GM12864 (cell line): ENCODE measurements at regions not wholly inside any gene's neighbourhood (a gene's known extent, or its start where the extent isn't known, plus 50 kb on each side); places are given as distances from the start of the nearest gene placed in this dataset.
"Not testable (repeated sequence)": the region's sequence is repeated elsewhere in the genome, so short reads cannot be mapped to it uniquely, and the experiment has no call there.

Experiments
- DNase-seq: peaks from one replicate; pipeline ENCODE4 v3.0.0-alpha.2; 2011; ENCODE audit warnings: low read depth
- H3K4me3 ChIP-seq: 2 replicates; pipeline ENCODE4 v1.5.1; 2011; ENCODE audit warnings: mild to moderate bottlenecking, low read depth, low read length, control low read depth
- TF ChIP-seq, protein P1 (sequence below): IDR thresholded peaks from 2 replicates; pipeline ENCODE4 v1.5.1; 2011; ENCODE audit warnings: low read depth, mild to moderate bottlenecking, moderate library complexity, low read length, control low read depth, inconsistent platforms; ENCODE audit errors: missing control alignments

DNA sequence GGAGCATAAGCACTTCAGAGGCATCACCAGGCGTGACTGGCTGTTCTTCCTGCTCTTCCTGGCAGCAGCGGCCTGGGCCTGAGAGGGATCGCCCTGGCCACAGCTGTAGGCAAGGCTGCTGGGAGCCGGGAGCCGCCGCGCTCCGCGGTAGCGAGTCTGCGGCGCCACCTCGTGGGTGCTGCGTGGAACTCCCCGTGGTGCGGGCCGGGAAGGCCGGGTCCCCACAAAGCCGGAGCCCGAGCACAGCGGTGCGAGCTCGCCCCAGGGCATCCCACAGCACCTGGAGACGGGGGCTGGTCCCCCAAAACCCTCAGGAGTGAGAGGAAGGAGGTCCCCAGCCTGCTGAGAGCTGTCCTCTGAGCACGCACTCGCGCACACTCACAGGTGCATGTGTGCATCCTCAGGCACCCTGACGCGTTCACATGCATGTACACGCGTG, 1546.5 kb downstream of the RPIA start:
- not testable (repeated sequence) for DNase-seq

DNA sequence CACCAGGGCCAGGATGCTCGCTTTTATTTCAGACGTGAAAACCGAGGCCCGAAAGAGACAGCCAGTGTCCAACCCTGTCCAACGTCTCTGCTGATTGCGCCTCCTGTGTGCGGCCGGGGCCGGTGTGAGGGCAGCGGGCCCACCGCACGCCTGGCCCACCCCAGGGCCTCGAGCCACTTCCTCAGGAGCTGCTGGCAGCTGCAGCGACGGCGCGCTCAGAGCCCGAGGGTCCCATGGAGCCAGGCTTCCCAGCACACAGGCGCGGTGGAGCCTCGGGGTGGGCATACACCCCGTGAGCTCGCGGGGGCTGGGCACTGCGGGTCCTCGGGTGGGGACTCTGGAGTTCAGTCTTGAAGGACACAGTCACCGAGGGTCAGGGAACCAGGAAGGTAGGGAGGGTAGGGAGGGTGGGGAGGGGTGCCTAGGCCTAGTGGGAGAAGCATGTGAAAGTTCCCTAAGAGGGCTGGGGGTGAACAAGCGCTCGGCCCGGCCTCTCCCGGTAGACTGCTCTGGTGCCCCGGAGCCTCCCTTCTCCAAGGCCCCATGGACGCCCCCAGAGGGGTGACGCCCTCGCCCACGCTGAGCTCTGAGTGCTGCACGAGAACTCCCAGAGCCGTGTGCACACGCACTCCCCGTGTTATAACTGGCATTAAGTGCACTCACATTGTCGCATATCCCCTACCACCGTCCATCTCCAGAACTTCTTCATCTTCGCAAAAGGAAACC, 1547.2 kb downstream of the RPIA start:
- not testable (repeated sequence) for DNase-seq

More for the DNA sequence above, 1546.5 kb downstream of the RPIA start:
- not testable (repeated sequence) for H3K4me3 ChIP-seq
- TF ChIP-seq, protein P1, sequence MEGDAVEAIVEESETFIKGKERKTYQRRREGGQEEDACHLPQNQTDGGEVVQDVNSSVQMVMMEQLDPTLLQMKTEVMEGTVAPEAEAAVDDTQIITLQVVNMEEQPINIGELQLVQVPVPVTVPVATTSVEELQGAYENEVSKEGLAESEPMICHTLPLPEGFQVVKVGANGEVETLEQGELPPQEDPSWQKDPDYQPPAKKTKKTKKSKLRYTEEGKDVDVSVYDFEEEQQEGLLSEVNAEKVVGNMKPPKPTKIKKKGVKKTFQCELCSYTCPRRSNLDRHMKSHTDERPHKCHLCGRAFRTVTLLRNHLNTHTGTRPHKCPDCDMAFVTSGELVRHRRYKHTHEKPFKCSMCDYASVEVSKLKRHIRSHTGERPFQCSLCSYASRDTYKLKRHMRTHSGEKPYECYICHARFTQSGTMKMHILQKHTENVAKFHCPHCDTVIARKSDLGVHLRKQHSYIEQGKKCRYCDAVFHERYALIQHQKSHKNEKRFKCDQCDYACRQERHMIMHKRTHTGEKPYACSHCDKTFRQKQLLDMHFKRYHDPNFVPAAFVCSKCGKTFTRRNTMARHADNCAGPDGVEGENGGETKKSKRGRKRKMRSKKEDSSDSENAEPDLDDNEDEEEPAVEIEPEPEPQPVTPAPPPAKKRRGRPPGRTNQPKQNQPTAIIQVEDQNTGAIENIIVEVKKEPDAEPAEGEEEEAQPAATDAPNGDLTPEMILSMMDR = peak; percentile 41

DNA sequence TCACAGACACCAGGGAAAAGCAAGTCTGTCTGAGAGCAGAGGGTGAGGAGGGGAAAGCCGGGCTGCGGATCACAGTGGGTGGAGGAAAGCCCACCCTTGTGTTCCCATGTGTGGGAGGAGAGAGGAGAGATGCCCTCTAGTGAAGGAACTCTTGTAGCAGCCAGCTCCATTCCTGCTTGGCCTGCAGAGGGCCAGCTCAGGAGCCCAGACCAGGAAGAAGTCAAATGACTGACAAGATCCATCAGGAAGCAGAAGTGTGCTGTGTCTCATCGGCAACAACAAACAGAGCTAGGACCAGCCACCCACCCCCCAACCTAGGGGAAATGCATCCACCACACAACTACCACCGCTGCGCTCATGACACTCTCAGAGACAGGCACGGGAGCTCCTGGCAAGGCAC, 1548.3 kb downstream of the RPIA start:
- not testable (repeated sequence) for H3K4me3 ChIP-seq, DNase-seq

More for the DNA sequence above, 1547.2 kb downstream of the RPIA start:
- not testable (repeated sequence) for H3K4me3 ChIP-seq

DNA sequence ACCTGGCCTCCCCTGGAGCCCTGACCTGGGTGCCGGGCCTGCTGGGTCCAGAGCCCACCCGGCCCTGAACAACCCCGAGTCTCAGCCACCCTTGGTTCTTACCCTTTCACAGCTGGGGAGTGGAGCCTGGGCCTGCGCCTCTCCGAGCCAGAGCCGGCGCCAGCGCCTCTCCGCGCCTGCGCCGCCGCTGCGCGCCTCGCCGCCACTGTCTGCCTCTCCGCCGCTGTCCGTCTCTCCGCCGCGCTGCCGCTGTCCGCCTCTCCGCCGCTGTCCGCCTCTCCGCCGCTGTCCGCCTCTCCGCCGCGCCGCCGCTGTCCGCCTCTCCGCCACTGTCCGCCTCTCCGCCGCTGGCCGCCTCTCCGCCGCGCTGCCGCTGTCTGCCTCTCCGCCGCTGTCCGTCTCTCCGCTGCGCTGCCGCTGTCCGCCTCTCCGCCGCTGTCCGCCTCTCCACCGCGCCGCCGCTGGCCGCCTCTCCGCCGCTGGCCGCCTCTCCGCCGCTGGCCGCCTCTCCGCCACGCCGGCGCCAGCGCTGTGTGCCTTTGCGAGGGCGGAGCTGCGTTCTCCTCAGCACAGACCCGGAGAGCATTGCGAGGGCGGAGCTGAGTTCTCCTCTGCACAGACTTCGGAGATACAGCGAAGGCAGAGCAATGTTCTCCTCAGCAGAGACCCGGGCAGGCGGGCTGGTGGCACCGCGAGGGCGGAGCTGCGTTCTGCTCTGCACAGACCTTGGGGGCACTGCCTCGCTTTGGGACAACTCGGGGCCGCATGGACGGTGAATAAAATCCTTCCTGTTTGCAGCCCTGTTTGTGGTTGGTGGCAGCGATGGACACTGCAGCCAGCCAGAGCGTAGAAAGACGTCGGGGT, 1553.7 kb downstream of the RPIA start:
- not testable (repeated sequence) for H3K4me3 ChIP-seq

DNA sequence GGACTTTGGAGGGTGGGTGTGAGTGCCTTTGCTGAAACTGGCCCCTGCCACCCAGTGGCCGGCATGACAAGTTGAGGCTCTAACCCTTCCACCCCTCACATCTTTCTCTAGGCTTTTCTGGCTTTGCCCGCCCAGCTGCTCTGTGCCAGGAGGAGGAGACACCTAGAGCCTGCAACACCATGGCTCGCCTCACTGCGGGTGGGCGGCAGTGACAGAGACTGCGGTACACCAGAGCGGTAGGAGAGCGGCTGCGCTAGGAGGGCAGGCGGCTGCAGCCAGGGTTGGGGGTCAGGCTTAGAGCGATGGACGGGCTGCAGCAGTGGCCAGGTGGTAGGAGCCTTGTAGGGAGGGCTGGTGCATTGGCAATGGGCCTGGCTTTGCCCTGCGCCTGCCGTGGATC, 1556.9 kb downstream of the RPIA start:
- not testable (repeated sequence) for DNase-seq, H3K4me3 ChIP-seq

More for the DNA sequence above, 1553.7 kb downstream of the RPIA start:
- not testable (repeated sequence) for DNase-seq

DNA sequence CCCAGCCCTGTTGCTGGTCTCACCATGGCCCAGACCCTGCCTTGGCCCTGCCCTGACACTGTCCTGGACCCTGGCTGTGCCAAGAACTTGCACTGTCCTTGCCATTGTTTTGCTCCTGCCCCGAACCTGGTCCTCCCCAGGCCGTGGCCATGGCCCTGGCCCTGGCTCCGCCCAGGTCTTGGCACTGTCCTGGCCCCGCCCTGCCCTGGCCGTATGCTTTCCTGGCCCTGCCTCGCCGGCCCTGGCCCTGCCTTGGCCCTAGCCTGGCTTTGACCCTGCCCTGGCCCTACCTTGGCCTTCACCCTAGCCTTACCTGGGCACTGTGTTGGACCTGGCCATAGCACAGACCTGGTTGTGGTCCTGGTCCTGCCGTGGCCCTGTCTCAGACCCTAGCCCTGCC, 1558.9 kb downstream of the RPIA start:
- DNase-seq, H3K4me3 ChIP-seq: not testable (repeated sequence)

DNA sequence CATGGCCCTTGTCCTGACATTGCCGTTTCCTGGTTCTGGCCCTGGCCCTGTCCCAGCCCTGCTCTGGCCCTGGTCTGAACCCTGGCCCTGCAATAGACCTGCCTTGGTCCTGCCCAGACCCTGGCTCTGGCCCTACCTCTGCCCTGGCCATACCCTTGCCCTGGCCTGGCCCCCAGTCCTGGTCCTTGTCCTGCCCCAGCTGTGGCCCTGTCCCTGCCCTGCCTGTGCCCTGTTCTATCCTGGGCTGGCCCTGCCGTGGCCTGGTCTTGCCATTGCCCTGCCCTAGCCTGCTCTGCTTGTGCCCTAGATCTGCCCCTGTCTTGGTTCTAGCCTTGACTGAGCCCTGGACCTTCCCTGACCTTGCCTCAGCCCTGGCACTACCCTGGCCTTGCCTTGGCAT, 1560.1 kb downstream of the RPIA start:
- not testable (repeated sequence) for DNase-seq, H3K4me3 ChIP-seq

DNA sequence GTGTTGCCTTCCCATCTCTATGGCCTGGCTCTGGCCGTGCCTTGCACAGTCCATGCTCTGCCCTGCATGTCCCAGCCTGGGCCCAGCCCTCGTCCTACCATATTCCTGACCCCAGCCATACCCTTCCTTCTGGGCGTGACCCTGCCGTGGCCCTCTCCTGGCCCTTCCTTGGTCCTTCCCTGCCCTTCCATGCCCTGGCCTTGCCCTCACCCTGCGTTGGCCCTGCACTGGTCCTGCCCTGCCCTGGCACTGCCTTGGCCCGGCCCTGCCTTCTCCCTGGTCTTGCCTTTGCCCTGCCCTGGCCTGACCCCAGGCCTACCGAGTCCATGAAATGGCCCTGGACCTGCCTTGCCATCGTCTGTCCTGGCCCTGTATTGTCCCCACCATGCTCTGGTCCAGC, 1561.8 kb downstream of the RPIA start:
- not testable (repeated sequence) for H3K4me3 ChIP-seq, DNase-seq

DNA sequence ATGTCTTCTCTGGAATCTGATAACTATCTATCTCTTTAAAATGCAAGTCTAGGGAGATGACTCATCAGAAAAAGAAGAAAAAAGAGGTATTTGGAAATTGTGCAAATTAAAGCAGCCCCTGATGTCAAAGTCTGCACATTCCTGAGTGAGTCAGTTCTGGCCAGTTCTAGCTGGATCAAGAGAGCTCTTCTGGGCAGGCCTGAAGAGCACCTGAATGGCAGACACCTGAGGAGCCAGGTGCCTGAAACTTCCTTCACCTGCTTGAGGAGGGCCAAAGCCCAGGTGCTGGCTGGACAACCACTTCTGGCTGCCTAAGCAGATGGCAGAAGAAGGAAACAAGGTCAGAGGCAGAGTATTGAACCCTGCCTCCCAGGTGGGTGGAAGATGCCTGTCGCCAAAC, 1575.4 kb downstream of the RPIA start:
- not testable (repeated sequence) for H3K4me3 ChIP-seq, DNase-seq

DNA sequence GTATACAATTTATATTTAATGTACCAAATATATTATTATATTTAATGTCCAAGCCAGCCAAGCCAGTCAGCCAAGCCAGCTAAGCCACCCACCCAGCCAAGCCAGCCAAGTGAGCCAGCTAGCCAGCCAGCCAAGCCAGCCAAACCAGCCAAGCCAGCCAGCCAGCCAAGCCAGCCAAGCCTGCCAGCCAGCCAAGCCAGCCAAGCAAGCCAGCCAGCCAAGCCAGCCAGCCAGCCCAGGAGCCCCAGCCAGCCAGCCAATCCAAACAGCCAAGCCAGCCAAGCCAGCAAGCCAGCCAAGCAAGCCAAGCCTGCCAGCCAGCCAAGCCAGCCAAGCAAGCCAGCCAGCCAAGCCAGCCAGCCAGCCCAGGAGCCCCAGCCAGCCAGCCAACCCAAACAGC, 1596.3 kb downstream of the RPIA start:
- DNase-seq, H3K4me3 ChIP-seq: not testable (repeated sequence)

DNA sequence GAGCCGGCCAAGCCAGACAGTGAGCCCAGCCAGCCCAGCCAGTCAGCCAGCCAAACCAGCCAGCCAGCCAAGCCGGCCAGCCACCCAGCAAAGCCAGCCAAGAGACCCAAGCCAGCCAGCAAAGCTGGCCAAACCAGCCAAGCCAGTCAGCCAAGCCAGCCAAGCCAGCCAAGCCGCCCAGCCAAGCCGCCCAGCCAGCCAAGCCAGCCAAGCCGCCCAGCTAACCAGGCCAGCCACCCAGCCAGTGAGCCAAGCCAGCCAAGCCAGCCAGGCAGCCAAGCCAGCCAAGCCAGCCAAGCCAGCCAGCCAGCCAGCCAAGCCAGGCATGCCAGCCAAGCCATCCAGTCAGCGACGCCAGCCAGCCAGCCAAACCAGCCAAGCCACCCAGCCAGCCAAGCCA, 1596.9 kb downstream of the RPIA start:
- DNase-seq, H3K4me3 ChIP-seq: not testable (repeated sequence)

DNA sequence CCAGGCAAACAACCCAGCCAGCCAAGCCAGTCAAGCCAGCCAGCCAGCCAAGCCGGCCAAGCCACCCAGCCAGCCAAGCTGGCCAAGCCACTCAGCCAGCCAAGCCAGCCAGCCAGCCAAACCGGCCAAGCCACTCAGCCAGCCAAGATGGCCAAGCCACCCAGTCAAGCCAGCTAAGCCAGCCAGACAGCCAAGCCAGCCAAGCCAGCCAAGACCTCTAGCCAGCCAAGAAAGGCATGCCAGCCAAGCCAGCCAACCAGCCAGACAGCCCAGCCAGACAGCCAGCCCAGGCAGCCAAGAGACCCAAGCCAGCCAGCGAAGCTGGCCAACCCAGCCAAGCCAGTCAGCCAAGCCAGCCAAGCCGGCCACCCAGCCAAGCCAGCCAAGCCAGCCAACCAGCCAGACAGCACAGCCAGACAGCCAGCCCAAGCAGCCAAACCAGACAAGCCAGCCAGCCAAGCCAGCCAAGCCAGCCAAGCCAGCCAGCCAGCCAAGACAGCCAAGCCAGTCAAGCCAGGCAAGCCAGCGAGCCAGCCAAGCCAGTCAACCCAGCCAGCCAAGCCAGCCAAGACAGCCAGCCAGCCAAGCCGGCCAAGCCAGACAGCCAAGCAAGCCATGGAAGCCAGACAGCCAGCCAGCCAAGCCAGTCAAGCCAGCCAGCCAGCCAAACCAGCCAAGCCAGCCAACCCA, 1598.0 kb downstream of the RPIA start:
- not testable (repeated sequence) for H3K4me3 ChIP-seq, DNase-seq

DNA sequence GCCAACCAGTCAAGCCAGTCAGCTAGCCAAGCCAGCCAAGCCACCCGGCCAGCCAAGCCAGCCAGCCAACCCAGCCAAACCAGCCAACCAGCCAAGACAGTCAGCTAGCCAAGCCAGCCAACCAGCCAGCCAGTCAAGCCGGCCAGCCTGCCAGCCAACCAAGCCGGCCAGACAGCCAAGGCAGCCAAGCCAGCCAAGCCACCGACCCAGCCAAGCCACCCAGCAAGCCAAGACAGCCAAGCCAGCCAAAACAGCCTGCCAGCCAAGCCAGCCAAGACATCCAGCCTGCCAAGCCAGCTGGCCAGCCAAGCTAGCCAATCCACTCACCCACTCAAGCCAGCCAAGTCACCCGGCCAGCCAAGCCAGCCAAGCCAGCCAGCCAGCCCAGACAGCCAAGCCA, 1599.2 kb downstream of the RPIA start:
- not testable (repeated sequence) for H3K4me3 ChIP-seq, DNase-seq

DNA sequence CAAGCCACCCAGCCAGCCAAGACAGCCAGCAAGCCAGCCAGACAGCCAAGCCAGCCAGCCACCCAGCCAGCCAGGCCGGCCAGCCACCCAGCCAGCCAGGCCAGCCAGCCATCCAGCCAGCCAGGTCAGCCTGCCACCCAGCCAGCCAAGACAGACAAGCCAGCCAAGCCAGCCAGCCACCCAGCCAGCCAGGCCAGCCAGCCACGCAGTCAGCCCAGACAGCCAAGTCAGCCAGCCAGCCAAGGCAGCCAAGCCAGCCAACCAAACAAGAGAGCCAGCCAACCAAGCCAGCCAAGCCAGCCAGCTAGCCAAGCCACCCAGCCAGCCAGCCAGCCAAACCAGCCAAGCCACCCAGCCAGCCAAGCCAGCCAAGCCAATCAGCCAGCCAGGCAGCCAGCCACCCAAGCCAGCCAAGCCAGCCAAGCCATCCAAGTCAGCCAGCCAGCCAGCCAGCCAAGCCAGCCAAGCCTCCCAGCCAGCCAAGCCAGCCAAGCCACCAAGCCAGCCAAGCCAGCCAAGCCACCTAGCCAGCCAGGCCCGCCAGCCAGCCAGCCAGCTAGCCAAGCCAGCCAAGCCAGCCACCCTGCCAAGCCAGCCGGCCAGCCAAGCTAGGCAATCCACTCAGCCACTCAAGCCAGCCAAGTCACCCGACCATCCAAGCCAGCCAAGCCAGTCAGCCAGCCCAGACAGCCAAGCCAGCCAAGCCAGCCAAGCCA, 1599.9 kb downstream of the RPIA start:
- H3K4me3 ChIP-seq, DNase-seq: not testable (repeated sequence)

DNA sequence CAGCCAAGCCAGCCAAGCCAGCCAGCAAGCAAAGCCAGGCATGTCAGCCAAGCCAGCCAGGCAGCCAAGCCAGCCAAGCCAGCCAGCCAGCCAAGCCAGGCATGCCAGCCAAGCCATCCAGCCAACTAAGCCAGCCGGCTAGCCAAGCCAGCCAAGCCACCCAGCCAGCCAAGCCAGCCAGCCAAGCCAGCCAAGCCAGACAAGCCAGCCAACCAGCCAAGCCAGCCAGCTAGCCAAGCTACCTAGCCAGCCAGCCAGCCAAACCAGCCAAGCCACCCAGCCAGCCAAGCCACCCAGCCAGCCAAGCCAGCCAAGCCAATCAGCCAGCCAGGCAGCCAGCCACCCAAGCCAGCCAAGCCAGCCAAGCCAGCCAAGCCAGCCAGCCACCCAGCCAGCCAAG, 1600.5 kb downstream of the RPIA start:
- not testable (repeated sequence) for H3K4me3 ChIP-seq, DNase-seq

DNA sequence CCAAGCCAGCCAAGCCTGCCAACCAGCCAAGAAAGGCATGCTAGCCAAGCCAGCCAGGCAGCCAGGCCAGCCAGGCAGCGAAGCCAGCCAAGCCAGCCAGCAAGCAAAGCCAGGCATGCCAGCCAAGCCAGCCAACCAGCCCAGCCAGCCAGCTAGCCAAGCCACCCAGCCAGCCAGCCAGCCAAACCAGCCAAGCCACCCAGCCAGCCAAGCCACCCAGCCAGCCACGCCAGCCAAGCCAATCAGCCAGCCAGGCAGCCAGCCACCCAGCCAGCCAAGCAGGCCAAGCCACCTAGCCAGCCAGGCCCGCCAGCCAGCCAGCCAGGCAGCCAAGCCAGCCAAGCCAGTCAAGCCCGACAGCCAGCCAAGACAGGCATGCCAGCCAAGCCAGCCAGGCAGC, 1601.0 kb downstream of the RPIA start:
- not testable (repeated sequence) for DNase-seq, H3K4me3 ChIP-seq

DNA sequence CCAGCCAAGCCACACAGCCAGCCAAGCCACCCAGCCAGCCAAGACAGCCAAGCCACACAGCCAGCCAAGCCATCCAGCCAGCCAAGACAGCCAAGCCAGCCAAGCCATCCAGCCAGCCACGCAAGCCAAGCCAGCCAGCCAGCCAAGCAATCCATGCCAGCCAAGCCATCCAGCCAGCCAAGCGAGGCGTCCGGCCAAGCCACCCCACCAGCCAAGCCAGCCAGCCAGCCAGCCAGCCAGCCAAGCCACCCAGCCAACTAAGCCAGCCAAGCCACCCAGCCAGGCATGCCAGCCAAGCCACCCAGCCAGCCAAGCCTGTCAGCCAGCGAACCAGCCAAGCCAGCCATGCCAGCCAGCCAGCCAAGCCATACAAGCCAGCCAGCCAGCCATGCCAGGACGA, 1601.8 kb downstream of the RPIA start:
- not testable (repeated sequence) for H3K4me3 ChIP-seq, DNase-seq
